LNCAP (cell line): ENCODE measurements at regions not wholly inside any gene's neighbourhood (a gene's known extent, or its start where the extent isn't known, plus 50 kb on each side); places are given as distances from the start of the nearest gene placed in this dataset.

ENCODE experiments used
- CTCF ChIP-seq: fragments of 450-650 bp; IDR thresholded peaks from 2 replicates; pipeline ENCODE4 v1.5.1; 2017; ENCODE audit warnings: mild to moderate bottlenecking

- no peak for TF ChIP-seq CTCF
These were observed 1206.6 kb upstream of the TMEM132C start for GRCh38 chr12:127060310-127060847.

DNA sequence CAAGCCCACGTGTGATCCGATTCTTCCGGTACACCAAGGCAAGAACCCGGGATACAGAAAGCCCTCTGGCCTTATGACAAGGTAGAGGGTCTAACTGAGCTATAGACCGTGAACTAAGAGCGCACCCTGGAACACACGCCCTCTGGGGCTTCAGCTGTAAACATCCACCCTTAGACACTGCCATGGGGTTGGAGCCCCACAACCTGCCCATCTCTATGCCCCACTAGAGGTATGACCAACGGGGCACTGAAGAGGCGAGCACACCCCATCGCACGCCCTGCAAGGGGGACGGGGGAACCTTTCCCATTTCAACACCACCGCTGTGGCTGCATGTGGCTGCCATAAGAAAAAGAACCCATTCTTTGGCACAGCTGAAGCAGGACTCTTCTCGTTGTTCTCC, 1206.0 kb upstream of the TMEM132C start:
- no peak for TF ChIP-seq CTCF

- TF ChIP-seq CTCF = no peak
These were observed 1203.5 kb upstream of the TMEM132C start for GRCh38 chr12:127063339-127064072.

DNA sequence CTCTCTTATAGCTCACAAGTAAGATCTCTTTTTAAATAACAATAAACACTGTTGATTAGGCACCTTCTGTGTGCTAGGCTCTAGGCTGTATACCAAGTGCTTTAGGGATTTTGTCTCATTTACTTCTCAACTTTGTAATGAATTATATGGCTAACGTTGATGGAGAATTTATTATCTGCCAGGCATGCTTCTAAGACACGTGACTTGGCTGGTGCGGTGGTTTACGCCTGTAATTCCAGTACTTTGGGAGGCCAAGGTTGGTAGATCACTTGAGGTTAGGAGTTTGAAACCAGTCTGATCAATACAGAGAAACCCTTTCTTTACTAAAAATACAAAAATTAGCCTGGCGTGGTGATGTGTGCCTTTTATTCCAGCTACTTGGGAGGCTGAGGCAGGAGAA, 1202.8 kb upstream of the TMEM132C start:
- no peak for TF ChIP-seq CTCF

GRCh38 chr12:127065595-127065994, 1201.4 kb upstream of the TMEM132C start:
- TF ChIP-seq CTCF = no peak

DNA sequence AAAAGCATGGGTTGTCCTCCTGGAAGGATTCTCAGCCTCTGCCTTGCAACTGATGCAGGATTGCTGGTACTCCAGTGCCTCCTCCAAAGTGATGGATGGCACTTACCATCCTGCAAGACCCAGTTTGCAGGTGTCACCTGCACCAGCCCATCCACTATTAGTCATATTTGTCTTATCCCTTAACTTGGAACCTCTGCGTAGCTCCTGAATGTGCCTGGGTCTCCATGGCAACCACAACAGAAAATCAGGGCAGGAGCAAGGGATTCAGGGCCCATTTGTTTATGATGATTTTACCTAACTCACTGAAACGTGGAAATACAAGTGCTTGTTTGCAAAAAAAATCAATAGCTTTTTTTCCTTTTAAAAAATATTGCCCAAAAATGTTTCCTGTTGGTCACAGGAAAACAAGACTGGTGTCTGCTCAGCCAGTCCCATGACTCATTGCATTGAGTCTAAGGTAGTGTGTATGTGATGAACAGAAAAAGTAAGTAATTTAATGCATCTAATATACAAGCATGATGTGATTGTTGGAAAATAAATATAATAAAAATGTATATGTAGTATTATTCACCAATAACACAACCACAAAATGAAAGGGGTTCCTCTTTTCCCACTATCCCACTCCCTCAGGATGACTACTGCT, 1196.3 kb upstream of the TMEM132C start:
- TF ChIP-seq CTCF = no peak

DNA sequence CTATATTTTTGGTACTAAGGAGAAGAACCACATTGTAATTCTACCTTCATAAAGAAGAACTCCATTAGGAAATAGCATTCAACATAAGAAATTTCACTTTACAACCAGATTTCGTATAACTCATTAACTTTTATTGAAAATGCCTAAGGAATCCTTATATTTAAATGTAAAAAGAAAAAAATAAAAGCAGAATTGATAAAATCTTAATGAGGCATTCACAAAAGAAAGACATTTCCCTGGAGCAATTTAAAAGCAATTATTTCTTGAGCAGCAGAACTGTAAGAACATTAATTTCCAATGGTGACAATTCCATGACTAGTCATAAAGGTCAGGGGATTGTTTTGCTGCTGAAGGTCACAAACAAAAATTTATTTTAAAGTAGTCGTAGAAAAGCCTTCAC, 1192.8 kb upstream of the TMEM132C start:
- no peak for TF ChIP-seq CTCF
